ENCODE measurements at regions not wholly inside any gene's neighbourhood (a gene's known extent, or its start where the extent isn't known, plus 50 kb on each side); places are given as distances from the start of the nearest gene placed in this dataset.

GRCh38 chr4:56235011-56235410, 152.3 kb downstream of the AASDH start:
- Histone ChIP-seq H3K27ac (ENCODE audit: low read depth, low read length) (no peak overlapping the region), H2AK5ac (ENCODE audit: low read depth, low read length) (no peak overlapping the region), H3K4me3 (ENCODE audit: extremely low read depth in 1 of 4, insufficient read depth in 2 of 4, low read depth in 3 of 4, low read length in 4 of 4) (no peak overlapping the region), H3K18ac (ENCODE audit: extremely low read depth, low read length) (no peak overlapping the region), H3K23ac (ENCODE audit: insufficient read length) (no peak overlapping the region), H2BK15ac (ENCODE audit: low read length) (no peak overlapping the region), H3K56ac (replicated peaks; ENCODE audit: insufficient read length, low read depth, low read length) (no peak overlapping the region), H3K4ac (replicated peaks; ENCODE audit: insufficient read length, low read depth, low read length) (no peak overlapping the region), H2BK120ac (replicated peaks; ENCODE audit: low read depth, low read length) (no peak overlapping the region), H3K14ac (ENCODE audit: insufficient read length) (no peak overlapping the region), H4K5ac (ENCODE audit: insufficient read length, low read depth, low read length) (no peak overlapping the region), H3K9ac (replicated peaks in 1 of 4; ENCODE audit: extremely low read depth in 1 of 4, low read depth in 3 of 4, low read length in 3 of 4) (no peak overlapping the region), H2BK5ac (ENCODE audit: low read depth, low read length) (no peak overlapping the region), H3K27me3 (replicated peaks in 1 of 4; ENCODE audit: control insufficient read depth in 3 of 4, extremely low read depth in 1 of 4, insufficient read depth in 3 of 4, low read length in 3 of 4) (no peaks in the 10 kb centered on the region), H4K8ac (ENCODE audit: extremely low read depth, insufficient read depth, low read length) (no peak overlapping the region), H3K79me1 (ENCODE audit: low read depth, low read length) (no peaks in the 10 kb centered on the region), H3K4me1 (replicated peaks in 1 of 4; ENCODE audit: control insufficient read depth in 3 of 4, insufficient read depth in 4 of 4, low read length in 3 of 4) (no peaks in the 10 kb centered on the region), H4K91ac (replicated peaks; ENCODE audit: insufficient read length, low read length) (no peak overlapping the region), H2AFZ (ENCODE audit: low read length) (no peak overlapping the region), H2BK12ac (ENCODE audit: low read depth, low read length) (no peak overlapping the region), H2BK20ac (ENCODE audit: low read length) (no peak overlapping the region), H3K36me3 (ENCODE audit: control insufficient read depth in 2 of 4, insufficient read depth in 4 of 4, low read length in 3 of 4) (no peaks in the 10 kb centered on the region), H3K23me2 (ENCODE audit: low read depth, low read length) (no peaks in the 10 kb centered on the region), H3K4me2 (ENCODE audit: insufficient read depth in 1 of 2, low read depth in 2 of 2, low read length in 2 of 2) (no peak overlapping the region), H3K9me3 (ENCODE audit: insufficient read depth in 2 of 2, low read depth in 1 of 2, low read length in 1 of 2) (peaks cover 2 to 3% of the 10 kb centered on the region in 2 experiments; a peak in 1 of 4 replicates), H4K20me1 (replicated peaks in 1 of 2; ENCODE audit: control insufficient read depth in 1 of 2, insufficient read depth in 2 of 2, low read length in 2 of 2) (peaks cover 0 to 2% of the 10 kb centered on the region in 2 experiments), H3K79me2 (ENCODE audit: control insufficient read depth in 1 of 2, insufficient read depth in 2 of 2, low read length in 2 of 2) (no peaks in the 10 kb centered on the region)
- FAIRE-seq = no peak
- ChIA-PET CTCF (ENCODE audit: partially characterized antibody) (no interaction called here), POLR2A (ENCODE audit: partially characterized antibody) (interaction anchor here (1.1 kb wide), 1 partner anchor 9 kb away, joined by 3 read pairs; no protein-coding TSS in a partner anchor)
- 94% methylated on average over 3 of the region's 3 CpGs; no CpG with 5 or more reads in 1 of the 2 experiments for WGBS, 2 experiments (ENCODE audit: extremely low coverage in 1 of 2, insufficient coverage in 1 of 2, insufficient read length in 1 of 2, insufficient replicate concordance in 2 of 2, low coverage in 1 of 2, low lambda C conversion rate in 2 of 2, missing lambda C conversion rate in 1 of 2)
- DNase-seq (ENCODE audit: low read depth in 1 of 2, low spot score in 2 of 2) = no peak
- TF ChIP-seq MAFK (IDR thresholded peaks at IDR 0.05; ENCODE audit: low read depth, low read length) (no peak), KDM1A (IDR thresholded peaks at IDR 0.05; ENCODE audit: borderline replicate concordance, low read length) (no peak)
